PC-3 (cell line): ENCODE measurements at regions not wholly inside any gene's neighbourhood (a gene's known extent, or its start where the extent isn't known, plus 50 kb on each side); places are given as distances from the start of the nearest gene placed in this dataset.

Experiments used
- ATAC-seq: fragments of 200-7000 bp; cut with Tn5 transposase; 2 replicates; pipeline ENCODE4 v1.9.1; 2020; ENCODE audit warnings: mild to moderate bottlenecking, moderate library complexity
- BruUV-seq: library from RNA; stranded (reverse); fragments of 400-500 nt; replicated peaks from 2 replicates; lab custom pipeline; 2021; lab: Mats Ljungman, UMichigan
- CTCF ChIA-PET: fragments of 300-600 bp; sonication (Branson Sonifier 250); formaldehyde crosslinking; loops from one replicate; lab custom pipeline; 2022; ENCODE audit warnings: antibody characterized with exemption; lab: Charles Lee
- POLR2A ChIA-PET: fragments of 300-600 bp; sonication (Branson Sonifier 250); formaldehyde crosslinking; loops from one replicate; lab custom pipeline; 2022; ENCODE audit warnings: antibody characterized with exemption; ENCODE audit not compliant: unreplicated experiment; lab: Charles Lee
- DNase-seq: peaks from one replicate; pipeline ENCODE4 v3.0.0-alpha.2; 2015
- H2AFZ ChIP-seq: fragments of 300-600 bp; sonication (generic); 2 replicates; pipeline ENCODE4 v1.6.0; 2016; ENCODE audit warnings: antibody characterized with exemption, low read length
- H3F3A ChIP-seq: fragments of 300-600 bp; sonication (generic); one replicate; pipeline ENCODE4 v1.6.0; 2017; ENCODE audit warnings: antibody characterized with exemption, low read length, control low read depth, mild to moderate bottlenecking; ENCODE audit not compliant: unreplicated experiment
- H3K27ac ChIP-seq: fragments of 300-600 bp; sonication (generic); 2 replicates; pipeline ENCODE4 v1.5.1; 2016; ENCODE audit warnings: mild to moderate bottlenecking, low read length
- H3K27me3 ChIP-seq: fragments of 300-600 bp; sonication (generic); 2 replicates; pipeline ENCODE4 v1.6.1; 2016; ENCODE audit warnings: low read length, mixed read lengths
- H3K36me3 ChIP-seq: fragments of 300-600 bp; sonication (generic); 2 replicates; pipeline ENCODE4 v1.6.1; 2016; ENCODE audit warnings: low read depth, mixed run types, low read length, mixed read lengths
- H3K4me1 ChIP-seq: fragments of 300-600 bp; sonication (generic); 2 replicates; pipeline ENCODE4 v1.5.1; 2016; ENCODE audit warnings: low read length; ENCODE audit not compliant: insufficient read depth
- H3K4me2 ChIP-seq: fragments of 300-600 bp; sonication (generic); 2 replicates; pipeline ENCODE4 v1.6.0; 2016; ENCODE audit warnings: low read length
- H3K4me3 ChIP-seq: fragments of 300-600 bp; sonication (generic); 2 replicates; pipeline ENCODE4 v1.5.1; 2016; ENCODE audit warnings: mild to moderate bottlenecking, low read length, mixed read lengths
- H3K79me2 ChIP-seq: fragments of 300-600 bp; sonication (generic); 2 replicates; pipeline ENCODE4 v1.6.1; 2017; ENCODE audit warnings: low read length, mixed read lengths
- H3K9ac ChIP-seq: fragments of 300-600 bp; sonication (generic); 2 replicates; pipeline ENCODE4 v1.6.0; 2016; ENCODE audit warnings: mild to moderate bottlenecking, low read length
- H3K9me2 ChIP-seq: fragments of 300-600 bp; sonication (generic); replicated peaks from 2 replicates; pipeline ENCODE4 v1.6.1; 2016; ENCODE audit warnings: mixed run types, low read length, mixed read lengths
- H3K9me3 ChIP-seq: fragments of 300-600 bp; sonication (generic); 2 replicates; pipeline ENCODE4 v1.6.1; 2016; ENCODE audit warnings: low read length, mixed read lengths
- H4K20me1 ChIP-seq: fragments of 300-600 bp; sonication (generic); 2 replicates; pipeline ENCODE4 v1.6.1; 2016; ENCODE audit warnings: low read length, mixed read lengths
- EZH2 ChIP-seq: fragments of 300-600 bp; sonication (generic); IDR thresholded peaks from one replicate; pipeline ENCODE4 v1.6.1; 2017; ENCODE audit warnings: antibody characterized with exemption, mild to moderate bottlenecking, low read length; ENCODE audit not compliant: unreplicated experiment
- EZH2phosphoT487 ChIP-seq: fragments of 300-600 bp; sonication (generic); IDR thresholded peaks from 2 replicates; pipeline ENCODE4 v1.6.1; 2018; ENCODE audit warnings: mild to moderate bottlenecking, antibody characterized with exemption, low read length, borderline replicate concordance
- intact Hi-C: fragments of 100-400 bp; cut with micrococcal nuclease; formaldehyde crosslinking; loops from 2 replicates; pipeline ENCODE4 v1.9.0; 2023
- TF ChIP-seq, protein P1 (sequence below): fragments of 300-600 bp; sonication (generic); conservative IDR thresholded peaks from 2 replicates; pipeline ENCODE4 v1.5.1; 2017; ENCODE audit warnings: antibody characterized with exemption, low read depth, mild to moderate bottlenecking, low read length

DNA sequence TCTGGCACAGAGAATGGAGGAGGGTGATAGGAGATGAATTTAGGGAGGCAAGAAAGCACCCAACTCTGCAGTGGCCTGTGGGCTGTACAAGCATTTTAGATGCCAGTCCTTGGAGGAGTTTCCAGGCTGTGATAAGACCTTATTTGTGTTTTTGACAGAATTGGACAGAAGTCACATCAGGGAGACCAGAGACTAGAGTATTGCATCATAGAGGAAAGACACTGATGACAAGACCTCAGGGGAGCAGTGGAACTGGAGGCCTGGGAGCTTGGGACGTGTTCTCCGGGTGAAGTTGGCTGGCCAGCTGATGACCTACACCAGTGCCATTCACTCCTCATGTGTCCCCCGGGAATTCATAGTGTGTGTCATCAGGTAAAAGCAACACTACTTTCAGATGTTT, 284.0 kb upstream of the ZFP42 start:
- ATAC-seq (no peak), DNase-seq (no peak)
- TF ChIP-seq, protein P1, sequence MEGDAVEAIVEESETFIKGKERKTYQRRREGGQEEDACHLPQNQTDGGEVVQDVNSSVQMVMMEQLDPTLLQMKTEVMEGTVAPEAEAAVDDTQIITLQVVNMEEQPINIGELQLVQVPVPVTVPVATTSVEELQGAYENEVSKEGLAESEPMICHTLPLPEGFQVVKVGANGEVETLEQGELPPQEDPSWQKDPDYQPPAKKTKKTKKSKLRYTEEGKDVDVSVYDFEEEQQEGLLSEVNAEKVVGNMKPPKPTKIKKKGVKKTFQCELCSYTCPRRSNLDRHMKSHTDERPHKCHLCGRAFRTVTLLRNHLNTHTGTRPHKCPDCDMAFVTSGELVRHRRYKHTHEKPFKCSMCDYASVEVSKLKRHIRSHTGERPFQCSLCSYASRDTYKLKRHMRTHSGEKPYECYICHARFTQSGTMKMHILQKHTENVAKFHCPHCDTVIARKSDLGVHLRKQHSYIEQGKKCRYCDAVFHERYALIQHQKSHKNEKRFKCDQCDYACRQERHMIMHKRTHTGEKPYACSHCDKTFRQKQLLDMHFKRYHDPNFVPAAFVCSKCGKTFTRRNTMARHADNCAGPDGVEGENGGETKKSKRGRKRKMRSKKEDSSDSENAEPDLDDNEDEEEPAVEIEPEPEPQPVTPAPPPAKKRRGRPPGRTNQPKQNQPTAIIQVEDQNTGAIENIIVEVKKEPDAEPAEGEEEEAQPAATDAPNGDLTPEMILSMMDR = no peak
- no peak for TF ChIP-seq EZH2
- TF ChIP-seq EZH2phosphoT487 = no peak
- Histone ChIP-seq H3K36me3 (no peaks in the 10 kb centered on the region), H3K27ac (no peak overlapping the region), H3K9me2 (no peaks in the 10 kb centered on the region), H3K9ac (no peak overlapping the region), H3K79me2 (no peaks in the 10 kb centered on the region), H3K4me3 (no peak overlapping the region), H4K20me1 (no peaks in the 10 kb centered on the region), H2AFZ (no peak overlapping the region), H3K4me1 (no peaks in the 10 kb centered on the region), H3K9me3 (no peaks in the 10 kb centered on the region), H3K4me2 (no peak overlapping the region), H3F3A (no peaks in the 10 kb centered on the region), H3K27me3 (no peaks in the 10 kb centered on the region)
- ChIA-PET POLR2A (no interaction called here), CTCF (no interaction called here)
- intact Hi-C loops = no loop called here
- BruUV-seq = no TSS peak

DNA sequence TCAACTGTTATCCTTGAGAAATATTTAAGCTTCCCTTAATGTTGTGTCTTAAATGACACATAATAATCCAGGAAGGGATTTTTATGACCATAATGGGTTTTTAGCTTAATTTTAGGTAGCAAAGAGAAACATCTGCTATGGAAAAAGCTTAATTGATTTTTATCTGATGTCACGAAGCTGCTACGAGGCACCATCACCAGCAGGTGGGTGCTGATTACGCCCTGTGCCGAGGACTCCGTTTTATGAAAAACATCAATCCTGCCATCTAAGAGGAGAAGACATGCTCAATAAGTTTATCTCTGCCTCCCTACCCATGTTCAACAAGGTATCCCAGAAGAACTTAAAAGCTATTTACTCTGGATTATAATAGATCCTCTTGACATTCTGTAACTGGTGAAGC, 280.6 kb upstream of the ZFP42 start:
- TF ChIP-seq, protein P1 = no peak
- TF ChIP-seq EZH2 = no peak
- TF ChIP-seq EZH2phosphoT487 = no peak
- POLR2A ChIA-PET = no interaction called here

DNA sequence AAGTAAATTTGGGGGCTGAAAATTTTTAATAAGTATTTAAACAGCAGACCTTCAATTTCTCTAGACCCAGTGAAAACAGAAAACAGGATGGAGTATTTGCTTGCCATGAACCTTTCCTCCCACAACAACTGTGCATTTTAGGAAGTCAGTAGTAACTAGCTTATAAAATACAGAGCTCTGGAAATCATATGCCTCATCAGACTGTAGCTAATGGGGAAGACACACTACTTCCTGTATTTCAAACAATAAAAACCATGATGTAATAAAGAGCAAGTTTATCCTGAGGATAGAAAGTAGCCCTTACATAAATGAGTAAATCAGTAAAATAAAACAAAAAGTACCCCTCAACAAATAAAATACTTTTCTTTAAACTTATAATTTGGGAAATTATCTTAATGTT, 280.1 kb upstream of the ZFP42 start:
- intact Hi-C loops = no loop called here
- no TSS peak for BruUV-seq
- no peak overlapping the region for H3K4me3 ChIP-seq
- no peak for DNase-seq
- H3K27me3 ChIP-seq = 0 out of 2 replicates have a peak, but pooled peaks cover 12% of the 10 kb centered on the region
- CTCF ChIA-PET = no interaction called here
- H3K9me2 ChIP-seq = no peaks in the 10 kb centered on the region
- no peak for ATAC-seq
- H3F3A ChIP-seq = no peaks in the 10 kb centered on the region
- TF ChIP-seq, protein P1 = no peak
- no peak for TF ChIP-seq EZH2
- TF ChIP-seq EZH2phosphoT487 = no peak
- no peak overlapping the region for H3K9ac ChIP-seq
- no peaks in the 10 kb centered on the region for H3K4me1 ChIP-seq
- no peaks in the 10 kb centered on the region for H3K36me3 ChIP-seq
- POLR2A ChIA-PET = no interaction called here
- H2AFZ ChIP-seq = no peak overlapping the region
- H3K4me2 ChIP-seq = no peak overlapping the region
- H4K20me1 ChIP-seq = no peaks in the 10 kb centered on the region
- no peaks in the 10 kb centered on the region for H3K9me3 ChIP-seq
- no peak overlapping the region for H3K27ac ChIP-seq
- no peaks in the 10 kb centered on the region for H3K79me2 ChIP-seq

More for the DNA sequence above, 280.6 kb upstream of the ZFP42 start:
- H3K9me2 ChIP-seq = no peaks in the 10 kb centered on the region
- intact Hi-C loops = no loop called here
- H3K9ac ChIP-seq = no peak overlapping the region
- H3K27me3 ChIP-seq = 0 out of 2 replicates have a peak, but pooled peaks cover 12% of the 10 kb centered on the region
- no TSS peak for BruUV-seq
- no peaks in the 10 kb centered on the region for H4K20me1 ChIP-seq
- DNase-seq = no peak
- no peaks in the 10 kb centered on the region for H3F3A ChIP-seq
- H3K4me1 ChIP-seq = no peaks in the 10 kb centered on the region
- H3K4me2 ChIP-seq = no peak overlapping the region
- ATAC-seq = no peak
- H3K4me3 ChIP-seq = no peak overlapping the region
- H3K9me3 ChIP-seq = no peaks in the 10 kb centered on the region
- H3K36me3 ChIP-seq = no peaks in the 10 kb centered on the region
- CTCF ChIA-PET = no interaction called here
- no peak overlapping the region for H2AFZ ChIP-seq
- no peaks in the 10 kb centered on the region for H3K79me2 ChIP-seq
- H3K27ac ChIP-seq = no peak overlapping the region
